Suppressor macrophage treated with lipopolysaccharide for 1 hour (primary cell): ENCODE measurements at regions not wholly inside any gene's neighbourhood (a gene's known extent, or its start where the extent isn't known, plus 50 kb on each side); places are given as distances from the start of the nearest gene placed in this dataset.

ENCODE experiments used
- DNase-seq, 3 donors: peaks; one replicate each; pipeline ENCODE4 v3.0.0-alpha.2; 2020 to 2022

DNA sequence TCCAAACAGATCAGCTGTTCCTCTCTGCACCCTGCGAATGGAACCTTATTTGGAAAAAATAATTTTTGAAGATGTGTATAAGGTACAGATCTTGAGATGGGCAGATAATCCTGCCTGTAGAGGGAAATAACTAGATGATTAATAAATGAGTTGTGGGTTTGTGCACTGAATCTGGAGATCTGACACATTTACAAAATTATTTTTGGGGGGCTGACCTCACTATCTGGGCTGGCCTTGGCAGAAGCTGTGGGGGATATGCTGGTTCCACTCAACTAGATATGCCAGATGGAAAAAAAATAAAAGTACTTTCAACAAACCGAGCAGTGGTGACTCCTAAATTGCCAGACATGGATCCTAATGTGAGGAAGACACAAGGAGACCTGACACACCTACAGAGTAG lies 552.2 kb upstream of the AMELY start:
- no peak for DNase-seq

DNA sequence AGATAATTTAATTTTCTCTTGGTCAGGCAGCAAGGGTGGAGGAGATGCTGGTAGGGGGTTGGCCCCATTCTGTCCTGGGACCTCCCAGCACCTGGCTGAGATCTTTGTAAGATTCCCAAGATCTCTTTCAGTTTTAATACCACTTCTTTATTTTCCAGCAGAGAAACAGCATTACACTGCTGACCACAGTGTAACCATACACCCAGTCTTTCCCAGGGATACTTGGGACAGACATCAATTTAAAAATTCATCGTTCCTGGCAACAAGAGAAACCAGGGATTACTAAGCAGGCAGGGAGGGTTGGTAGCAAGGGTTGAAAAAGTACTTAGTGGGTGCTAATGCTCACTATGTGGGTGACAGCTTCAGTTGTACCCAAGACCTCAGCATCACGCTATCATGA lies 551.6 kb upstream of the AMELY start:
- DNase-seq, result no peak

DNA sequence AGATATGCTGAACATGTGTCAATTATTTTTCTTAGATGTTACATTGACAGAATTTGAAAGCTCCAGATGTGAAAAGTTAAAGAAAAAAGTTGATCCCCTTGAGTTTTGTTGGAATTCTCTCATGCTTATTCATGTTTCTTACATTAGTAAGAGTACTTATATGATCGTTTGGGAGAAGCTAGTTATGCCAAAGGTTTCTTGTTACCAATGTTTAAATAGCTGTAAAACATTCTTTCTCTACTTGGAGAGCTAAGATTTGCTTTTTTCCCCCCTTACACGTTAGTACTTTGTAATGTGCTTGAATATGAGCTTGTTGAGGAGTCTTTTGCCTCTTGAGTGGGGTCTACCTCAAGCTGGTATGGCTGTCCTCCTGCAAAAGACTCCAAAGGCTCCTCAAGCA lies 551.1 kb upstream of the AMELY start:
- no peak for DNase-seq

DNA sequence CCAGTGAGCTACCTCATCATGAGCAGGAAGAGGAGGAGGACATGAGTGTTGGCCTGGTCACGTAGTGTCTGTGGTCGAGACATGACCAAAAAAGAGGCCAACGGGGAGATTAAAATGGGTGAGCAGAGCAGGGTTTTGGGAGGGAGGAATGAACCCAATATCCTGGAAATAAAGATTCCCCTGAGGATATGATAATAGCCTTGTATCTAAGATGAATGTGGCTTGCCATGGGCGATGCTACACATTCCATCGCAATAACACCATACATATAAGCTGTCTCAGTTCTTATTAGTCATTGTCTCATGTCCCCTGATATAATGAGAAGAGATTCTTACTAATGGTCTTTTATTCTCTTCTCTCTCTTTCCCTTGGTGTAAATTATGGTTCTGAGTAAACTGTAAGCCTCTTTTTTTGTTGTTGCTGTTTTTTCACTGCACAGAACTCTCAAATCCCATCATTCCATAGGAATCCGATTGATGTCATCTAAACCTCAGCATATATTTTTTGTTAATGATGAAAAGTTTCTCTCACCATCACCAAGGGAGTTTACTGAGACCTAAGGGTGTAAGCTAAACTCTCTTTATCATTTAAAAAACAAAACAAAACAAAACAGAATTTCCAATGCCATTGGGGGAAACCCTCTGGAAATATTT lies 550.4 kb upstream of the AMELY start:
- DNase-seq, result no peak

DNA sequence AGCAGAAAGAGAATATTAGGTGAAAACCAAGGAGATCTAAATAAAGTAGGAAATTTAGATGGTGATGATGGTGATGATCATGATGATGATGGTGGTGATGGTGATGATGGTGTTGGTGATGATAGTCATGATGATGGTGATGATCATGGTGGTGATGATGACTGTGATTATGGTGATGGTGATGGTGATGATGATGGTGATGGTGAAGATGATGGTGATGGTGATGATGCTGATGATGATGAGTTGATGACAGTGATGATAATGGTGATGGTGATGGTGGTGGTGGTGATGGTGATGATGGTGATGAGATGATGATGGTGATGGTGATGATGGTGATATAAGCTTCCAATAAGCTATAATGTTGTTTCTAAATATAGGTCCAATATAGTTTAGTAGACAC lies 548.2 kb upstream of the AMELY start:
- no peak for DNase-seq

DNA sequence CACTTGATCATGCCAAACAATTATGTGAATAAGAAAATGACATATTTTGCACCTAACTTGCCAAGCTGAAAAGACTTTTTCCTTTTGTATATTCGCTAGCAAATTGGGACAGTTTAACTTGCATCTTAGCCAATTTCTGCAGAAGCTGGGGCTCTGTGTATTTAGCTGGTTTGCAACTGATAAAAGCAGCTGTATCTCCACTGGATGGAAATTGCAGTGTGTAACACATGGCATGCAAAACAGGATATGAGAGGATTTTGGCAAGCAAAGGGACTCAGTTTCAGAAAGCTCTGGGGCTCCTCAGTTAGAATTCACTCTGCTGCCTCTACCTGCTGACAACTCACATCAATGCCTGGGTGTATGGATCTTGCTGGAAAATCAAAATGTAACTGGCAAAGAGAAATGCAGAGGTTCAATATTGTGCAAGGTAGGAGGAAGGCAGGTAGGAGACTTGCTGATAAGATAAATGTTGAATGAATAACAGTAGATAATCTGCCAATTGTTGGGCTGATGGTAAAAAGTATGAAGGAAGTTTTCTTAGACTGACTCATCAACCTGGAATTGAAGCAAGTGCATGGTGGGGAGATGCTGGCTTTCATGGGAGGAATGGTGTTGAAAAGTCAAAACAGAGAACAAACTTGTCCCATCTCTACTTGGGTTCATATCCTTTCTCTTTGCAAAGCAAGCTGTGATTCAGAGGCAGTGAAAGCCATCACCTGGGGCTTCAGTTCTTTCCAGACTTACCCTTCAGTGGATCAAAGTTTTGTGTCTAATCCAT lies 546.9 kb upstream of the AMELY start:
- no peak for DNase-seq

DNA sequence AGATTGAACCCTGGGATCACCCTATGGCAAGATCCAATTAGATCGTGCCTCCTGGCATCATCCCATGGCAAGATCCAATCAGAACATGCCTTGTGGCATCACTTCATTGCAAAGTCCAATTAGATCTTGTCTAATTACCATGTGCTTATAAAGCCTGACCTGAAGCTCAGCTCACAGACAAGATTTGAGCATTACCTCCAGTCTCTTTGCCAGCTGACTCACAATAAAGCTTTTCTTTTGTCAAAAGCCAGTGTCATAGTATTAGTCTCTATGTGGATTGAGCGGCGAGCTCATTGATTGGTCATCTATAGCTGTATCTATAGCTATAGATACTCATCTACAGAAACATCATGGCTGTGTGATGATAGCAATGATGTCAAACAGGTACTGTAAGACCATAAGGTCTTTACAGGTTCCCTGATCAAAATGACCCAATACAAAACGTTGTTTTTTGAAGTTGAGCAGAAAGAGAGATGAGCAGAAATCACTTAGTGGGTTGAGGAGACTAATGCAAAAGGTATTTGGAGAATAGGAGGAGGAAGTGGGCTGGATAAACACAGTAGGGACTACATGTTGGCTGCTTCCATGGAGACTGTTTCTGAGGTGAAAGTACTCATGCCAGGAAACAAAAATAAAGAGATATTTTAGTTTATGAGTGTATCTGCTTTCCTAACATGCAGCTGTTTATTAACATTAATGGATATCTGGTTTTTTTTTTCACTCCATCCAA lies 545.9 kb upstream of the AMELY start:
- no peak for DNase-seq

DNA sequence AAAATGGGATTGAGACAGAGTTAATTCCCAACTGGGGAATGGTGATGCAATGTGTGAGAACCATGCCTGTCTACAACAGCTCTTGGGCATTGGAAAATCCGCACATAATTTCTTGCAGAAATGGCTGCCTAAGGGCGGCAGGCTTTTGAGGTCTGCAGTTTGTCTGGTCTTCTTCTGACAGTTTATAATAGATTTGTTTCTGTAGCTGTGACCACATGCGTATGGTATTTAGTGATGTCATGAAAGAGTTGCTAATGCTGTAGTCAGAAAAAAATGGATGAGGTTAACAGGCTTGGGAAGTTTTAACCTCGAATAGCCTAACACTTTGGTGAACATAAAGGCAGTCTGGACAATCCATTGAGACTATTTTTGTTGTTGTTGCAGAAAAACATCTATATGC lies 544.1 kb upstream of the AMELY start:
- no peak for DNase-seq

DNA sequence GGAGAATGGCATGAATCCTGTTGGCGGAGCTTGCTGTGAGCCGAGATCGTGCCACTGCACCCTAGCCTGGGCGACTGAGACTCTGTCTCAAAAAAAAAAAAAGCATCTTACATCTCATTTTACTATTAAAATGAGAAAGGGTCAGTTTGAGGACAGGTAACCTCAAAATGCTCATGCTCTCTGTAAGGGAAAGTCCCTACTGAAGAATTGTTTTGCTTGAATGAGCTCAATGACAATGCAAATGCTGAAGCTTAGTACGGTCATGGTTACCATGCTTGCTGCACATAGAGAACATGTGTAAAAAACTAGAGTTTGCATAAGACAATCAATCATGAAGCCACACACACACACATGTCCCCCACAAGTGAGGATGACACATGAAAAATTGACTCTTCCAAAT lies 541.8 kb upstream of the AMELY start:
- no peak for DNase-seq

DNA sequence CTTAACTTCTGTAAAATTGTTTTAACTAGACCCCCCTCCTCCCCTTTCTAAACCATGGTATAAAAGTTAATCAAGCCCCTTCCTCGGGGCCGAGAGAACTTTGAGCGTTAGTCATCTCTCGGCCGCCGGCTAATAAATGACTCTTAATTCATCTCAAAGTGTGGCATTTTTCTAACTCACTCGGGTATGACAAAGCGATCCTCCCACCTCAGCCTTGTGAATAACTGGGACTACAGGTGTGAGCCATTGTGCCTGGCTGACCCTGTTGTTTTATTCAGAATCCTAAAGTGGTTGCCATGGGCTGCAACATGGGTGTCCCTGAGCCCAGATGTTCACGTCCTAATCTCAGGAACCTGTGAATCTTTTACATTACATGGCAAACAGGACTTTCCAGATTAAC lies 540.7 kb upstream of the AMELY start:
- no peak for DNase-seq

DNA sequence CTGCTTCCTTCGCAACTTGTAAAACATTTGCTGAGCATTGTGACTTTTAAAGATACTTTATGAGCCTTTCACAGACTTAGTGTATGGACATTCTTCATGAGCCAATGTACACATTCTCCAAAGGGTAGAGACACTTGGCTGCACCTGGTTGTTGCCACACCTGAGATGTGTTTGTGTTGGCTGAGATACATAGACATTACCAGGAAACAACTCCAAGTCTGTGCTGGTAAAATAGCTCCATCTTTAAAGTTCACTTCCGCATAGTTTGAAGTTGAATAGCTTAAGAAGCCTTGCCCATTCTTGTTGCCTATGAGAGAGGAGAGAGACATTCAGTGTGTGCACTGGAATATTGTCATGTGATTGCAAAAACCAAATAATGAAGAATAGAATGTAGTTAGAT lies 538.3 kb upstream of the AMELY start:
- no peak for DNase-seq

DNA sequence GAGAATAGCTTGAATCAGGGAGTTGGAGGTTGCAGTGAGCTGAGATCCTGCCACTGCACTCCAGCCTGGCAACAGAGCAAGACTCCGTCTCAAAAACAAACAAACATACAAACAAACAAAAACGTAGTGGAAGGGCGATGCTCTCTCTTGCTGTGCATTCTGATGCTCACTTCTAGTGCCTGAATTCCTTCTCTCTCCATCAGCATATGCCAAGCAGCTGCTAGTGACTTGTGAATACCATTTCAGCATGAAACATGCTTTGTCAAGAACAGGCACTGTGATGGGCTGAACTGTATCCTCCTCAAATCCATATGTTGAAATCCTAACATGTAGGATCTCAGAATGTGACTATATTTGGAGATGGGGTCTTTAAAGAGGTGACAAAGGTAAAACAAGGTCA lies 537.1 kb upstream of the AMELY start:
- DNase-seq, result no peak

DNA sequence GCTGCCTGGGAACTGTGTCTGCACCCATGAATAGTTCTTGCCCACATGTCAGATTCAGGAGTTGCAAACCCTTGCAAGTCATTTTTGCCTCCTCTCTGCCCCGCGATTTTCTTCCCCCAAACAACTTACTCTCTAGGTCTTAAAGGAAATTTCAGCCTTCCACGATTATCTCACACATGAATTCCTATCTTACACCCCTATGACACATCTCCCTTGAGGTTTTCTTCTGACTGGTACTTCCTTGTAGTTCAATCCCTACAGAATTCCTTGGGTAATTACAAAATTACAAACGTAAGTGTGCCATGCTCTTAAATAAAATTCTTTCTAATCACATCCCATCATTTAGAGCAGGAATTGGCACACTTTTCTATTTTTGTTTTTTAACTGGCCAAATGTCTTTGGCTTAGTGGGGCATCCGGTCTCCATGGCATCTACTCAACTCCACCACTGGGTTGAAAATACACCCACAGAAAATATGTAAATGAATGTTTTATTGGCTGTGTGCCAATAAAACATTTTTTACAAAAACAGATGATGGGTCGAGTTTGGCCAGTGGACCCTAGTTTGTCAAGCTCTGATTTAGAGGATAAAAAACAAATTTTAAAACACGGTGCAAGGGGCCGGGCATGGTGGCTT lies 536.4 kb upstream of the AMELY start:
- no peak for DNase-seq

DNA sequence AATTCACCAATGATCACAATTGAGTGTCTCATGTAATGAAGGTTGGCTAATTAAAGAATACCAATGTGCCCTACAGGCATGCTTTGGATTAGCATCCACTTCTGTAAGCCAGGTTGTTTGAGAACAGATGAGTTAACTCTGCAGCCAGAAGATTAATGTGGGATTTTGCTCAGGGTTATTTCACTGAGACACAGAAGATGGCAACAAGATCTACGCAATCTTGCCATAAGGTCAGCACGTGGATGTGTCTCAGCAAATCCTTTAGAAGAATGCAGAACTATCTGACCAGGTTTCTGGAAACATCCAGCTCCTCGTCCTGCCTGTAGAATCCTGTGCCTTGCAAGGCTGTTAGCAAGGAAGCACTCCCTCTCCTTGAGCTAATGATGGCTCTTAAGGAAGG lies 532.6 kb upstream of the AMELY start:
- DNase-seq, result no peak

DNA sequence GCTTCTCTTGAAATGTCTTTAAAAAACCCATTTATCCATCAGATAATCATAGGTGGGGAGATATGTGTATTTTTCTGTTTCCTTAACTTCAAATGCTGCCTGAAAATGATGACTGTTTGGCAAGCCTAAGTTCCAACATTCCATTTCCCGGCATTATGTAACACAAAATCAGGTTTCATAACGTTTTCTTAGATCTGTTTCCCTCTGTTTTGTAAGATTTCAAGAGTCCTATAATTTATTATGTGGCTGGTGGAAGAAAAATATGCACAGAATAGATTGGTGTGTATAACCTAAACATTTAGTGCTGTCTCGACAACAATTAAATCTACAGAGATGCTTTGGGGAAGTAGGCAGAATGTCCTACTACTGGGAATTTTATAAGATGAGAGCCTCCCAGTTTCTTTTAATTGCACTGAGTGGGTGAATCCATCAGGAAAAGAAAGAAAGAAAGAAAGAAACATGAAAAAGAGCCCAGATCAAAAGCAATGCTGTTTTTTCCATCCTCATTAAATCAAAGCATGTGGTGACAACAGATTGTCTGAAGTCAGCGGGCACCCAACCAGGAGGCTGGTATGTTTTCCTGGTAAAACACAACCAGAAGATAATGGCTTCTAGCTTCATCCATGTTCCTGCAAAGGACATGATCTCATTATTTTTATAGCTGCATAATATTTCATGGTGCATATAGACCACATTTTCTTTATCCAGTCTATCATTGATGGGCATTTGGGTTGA lies 529.4 kb upstream of the AMELY start:
- no peak for DNase-seq

DNA sequence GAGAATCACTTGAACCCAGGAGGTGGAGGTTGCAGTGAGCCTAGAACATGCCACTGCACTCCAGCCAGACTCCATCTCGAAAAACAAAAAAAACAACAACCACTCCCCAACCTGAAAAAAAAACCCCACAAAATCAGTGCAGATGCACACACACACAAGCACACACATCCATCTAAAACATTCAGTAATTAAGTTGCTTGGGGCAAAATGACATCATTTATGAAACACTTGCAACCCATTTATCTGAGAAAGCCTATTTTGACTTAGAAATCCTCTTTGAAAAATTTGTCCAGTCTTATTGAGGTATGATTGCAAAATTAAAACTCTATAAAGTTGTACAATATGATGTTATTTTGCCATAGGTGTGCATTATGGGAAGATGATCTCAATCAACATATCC lies 525.5 kb upstream of the AMELY start:
- no peak for DNase-seq

DNA sequence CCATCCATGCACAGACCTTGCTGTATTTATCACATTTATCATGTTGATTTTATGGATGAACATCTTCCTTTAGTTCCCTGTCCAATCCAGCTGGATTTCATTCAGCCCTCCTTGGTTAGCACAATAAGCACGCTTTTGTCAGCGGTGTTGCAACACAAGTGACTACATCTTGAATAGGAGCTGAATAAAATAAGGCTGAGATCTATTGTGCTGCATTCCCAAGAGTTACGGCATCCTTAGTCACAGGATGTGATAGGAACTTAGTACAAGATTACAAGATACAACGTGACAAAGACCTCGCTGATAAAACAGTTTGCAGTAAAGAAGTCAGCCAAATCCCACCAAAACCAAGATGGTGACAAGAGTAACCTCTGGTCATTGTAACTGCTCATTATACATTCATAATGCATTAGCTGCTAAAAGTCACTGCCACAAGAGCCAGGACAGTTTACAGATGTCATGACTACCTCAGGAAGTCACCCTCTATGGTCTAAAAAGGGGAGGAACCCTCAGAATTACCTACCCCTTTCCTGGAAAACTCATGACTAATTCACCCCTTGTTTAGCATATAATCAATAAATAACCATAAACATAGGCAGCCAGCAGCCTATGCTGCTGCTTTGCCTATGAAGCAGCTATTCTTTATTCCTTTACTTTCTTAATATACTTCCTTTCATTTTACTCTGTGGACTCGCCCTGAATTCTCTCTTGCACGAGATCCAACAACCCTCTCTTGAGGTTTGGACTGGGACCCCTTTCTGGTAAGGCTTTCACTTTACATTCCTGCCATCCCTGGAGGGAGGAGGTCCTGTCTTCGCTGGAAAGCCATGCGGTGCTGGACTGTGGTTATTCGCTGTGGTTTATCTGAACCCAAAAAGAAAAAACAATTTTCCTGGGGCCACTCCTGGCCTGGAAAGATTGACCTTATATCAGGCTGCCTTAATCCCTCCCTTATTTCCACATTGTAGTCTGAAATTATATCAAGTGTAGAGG lies 522.6 kb upstream of the AMELY start:
- no peak for DNase-seq

DNA sequence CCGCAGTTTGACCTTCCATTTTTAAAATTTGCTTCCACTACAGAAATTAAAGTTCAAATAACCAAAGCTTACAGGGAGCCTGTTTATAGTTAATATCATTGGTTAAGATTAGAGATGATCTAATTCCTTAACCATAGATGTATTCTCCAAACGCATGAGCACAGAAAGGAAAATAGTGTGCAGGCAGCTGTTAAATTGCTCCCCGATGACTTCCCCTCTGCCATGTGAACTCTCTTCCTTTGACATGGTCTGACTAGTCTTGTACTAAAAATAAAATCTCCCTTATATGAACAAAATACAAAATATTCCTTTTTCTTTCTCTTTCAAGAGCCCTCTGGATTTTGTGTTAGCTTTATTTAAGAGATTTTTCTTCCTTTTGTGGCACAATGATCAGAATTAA lies 507.6 kb upstream of the AMELY start:
- no peak for DNase-seq

DNA sequence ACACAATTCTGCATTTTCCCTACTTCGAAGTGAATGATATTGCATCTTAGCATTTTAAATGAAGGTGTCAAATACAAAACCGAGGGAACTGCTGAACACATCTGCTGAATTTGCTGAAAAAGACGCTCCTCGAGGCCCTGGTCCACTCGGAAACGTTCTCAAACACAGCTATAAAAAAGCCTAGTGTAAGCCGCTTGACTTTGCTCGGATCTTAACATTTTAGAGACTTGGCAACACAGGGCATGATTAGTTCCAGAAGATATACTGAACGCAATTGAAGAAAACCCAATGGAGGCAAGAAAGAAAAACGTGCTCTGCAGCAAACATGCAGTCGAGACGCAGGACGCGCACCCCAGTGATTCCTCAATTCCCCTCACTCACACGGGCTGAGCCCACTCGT lies 506.4 kb upstream of the AMELY start:
- no peak for DNase-seq

DNA sequence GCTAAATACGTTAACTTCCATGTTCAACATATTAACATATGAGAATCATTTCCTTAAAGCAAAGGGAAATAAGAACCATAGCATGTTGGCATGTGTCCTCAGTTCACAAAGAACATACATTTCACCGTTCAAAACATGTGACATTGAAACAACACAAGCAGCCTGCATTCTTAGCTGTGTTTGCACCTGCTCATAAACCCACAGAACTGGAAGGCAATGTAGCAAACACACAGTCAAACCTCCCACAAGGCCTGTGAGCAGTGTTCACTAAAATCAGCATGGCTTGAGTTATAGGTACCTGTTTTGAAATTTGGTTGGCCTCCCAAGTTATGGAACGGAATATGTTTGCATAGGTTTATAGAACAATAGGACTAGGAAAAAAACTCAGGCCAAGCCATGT lies 504.9 kb upstream of the AMELY start:
- DNase-seq, result no peak

DNA sequence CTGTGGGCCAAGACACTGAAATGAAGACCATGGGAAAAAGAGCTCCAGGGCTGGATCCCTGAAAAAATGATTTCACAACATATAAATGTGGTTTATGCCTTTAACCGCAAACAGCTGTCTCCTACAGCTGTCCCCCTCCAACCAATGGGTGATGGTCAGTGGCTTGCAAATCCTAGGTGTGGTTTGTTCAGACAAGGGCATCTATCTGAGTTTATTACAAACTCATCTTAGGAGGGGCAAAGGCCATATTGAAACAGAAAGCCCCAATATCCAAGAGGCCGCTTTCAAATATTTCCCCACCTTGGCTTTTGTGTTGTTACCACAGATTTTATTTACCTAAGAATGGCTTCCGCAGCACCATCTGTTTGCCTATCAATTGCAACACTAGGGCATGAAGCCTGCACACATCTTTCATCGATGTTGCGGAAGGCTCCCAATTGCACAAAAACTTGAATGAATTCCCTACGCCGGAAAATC lies 503.6 kb upstream of the AMELY start:
- DNase-seq, result no peak

DNA sequence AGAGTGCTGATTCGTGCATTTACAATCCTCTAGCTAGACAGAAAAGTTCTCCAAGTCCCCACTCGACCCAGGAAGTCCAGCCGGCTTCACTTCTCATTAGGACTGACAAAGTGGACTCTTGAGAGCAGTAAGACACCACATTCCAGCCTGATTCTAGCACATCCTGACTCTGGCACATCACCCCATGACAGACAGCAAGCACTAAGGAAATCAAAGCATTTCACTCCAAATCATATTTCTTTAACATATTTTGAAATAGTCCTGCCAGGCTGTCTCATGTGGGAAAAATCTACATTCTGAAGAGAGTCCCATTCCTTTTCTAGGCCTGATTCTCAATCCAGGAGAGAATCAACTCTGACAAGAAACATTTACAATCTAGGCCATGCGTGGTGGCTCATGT lies 478.5 kb upstream of the AMELY start:
- DNase-seq, result no peak
